Peyer's patch (tissue), 4 donors: ENCODE measurements at regions not wholly inside any gene's neighbourhood (a gene's known extent, or its start where the extent isn't known, plus 50 kb on each side); places are given as distances from the start of the nearest gene placed in this dataset.

Source experiments
- DNase-seq, 3 donors: peaks; one replicate each; pipeline ENCODE4 v3.0.0-alpha.2; 2017 to 2019
- H3K27ac ChIP-seq, 4 donors: fragments of 200-600 bp; sonication (generic); one replicate each; pipeline ENCODE4 v1.5.1; 2016 to 2019
- H3K27me3 ChIP-seq, 2 donors: fragments of 200-600 bp; sonication (generic); one replicate each; pipeline ENCODE4 v1.5.1; 2019
- H3K36me3 ChIP-seq, 3 donors: fragments of 200-600 bp; sonication (generic); one replicate each; pipeline ENCODE4 v1.5.1; 2016 to 2019
- H3K4me1 ChIP-seq, 4 donors: fragments of 200-600 bp; sonication (generic); one replicate each; pipeline ENCODE4 v1.5.1; 2016 to 2019
- H3K4me3 ChIP-seq, 4 donors: fragments of 200-600 bp; sonication (generic); 1 replicate in 3 of 4; 2 replicates in 1 of 4; pipeline ENCODE4 v1.5.1; 2016 to 2019; ENCODE audit warnings: mild to moderate bottlenecking in 1 of 4
- H3K9me3 ChIP-seq, 4 donors: fragments of 200-600 bp; sonication (generic); one replicate each; pipeline ENCODE4 v1.5.1; 2016 to 2019; ENCODE audit warnings: mild to moderate bottlenecking in 1 of 4
- POLR2A ChIP-seq, 2 donors: fragments of 450-650 bp; IDR thresholded peaks; one replicate each; pipeline ENCODE4 v1.5.1; 2017; ENCODE audit warnings: antibody characterized with exemption in 2 of 2, mild to moderate bottlenecking in 2 of 2, moderate library complexity in 2 of 2
- TF ChIP-seq, protein P1 (sequence below), 6 experiments: fragments of 450-650 bp in 4 of 6; fragments of 200-600 bp in 2 of 6; sonication (generic) in 1 of 6; IDR thresholded peaks; one replicate each; pipeline ENCODE4 v1.5.1; 2017 to 2019; ENCODE audit warnings: antibody characterized with exemption in 6 of 6, mild to moderate bottlenecking in 3 of 6, moderate library complexity in 1 of 6

DNA sequence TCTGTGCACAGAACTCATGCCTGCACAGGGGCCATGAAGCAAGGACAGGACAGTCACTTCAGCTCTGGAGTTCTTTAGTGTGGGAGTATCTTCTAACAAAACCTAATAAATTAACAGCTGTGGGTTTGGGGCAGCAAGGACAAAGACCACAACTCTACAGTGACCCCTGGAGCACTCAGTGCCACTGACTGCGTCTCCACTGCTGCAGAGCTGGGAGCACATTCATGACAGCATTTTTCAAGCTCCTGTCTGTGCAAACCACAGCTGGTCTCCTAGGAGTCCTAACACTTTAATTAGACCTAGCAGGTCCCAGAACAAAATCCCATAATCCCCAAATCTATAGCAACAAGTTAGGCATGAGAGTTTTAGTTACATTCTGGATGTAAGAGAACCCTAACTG is 76.5 kb downstream of the RTL9 start:
- no peaks in the 10 kb centered on the region for H3K9me3 ChIP-seq
- H3K4me3 ChIP-seq: no peak overlapping the region
- TF ChIP-seq, protein P1, sequence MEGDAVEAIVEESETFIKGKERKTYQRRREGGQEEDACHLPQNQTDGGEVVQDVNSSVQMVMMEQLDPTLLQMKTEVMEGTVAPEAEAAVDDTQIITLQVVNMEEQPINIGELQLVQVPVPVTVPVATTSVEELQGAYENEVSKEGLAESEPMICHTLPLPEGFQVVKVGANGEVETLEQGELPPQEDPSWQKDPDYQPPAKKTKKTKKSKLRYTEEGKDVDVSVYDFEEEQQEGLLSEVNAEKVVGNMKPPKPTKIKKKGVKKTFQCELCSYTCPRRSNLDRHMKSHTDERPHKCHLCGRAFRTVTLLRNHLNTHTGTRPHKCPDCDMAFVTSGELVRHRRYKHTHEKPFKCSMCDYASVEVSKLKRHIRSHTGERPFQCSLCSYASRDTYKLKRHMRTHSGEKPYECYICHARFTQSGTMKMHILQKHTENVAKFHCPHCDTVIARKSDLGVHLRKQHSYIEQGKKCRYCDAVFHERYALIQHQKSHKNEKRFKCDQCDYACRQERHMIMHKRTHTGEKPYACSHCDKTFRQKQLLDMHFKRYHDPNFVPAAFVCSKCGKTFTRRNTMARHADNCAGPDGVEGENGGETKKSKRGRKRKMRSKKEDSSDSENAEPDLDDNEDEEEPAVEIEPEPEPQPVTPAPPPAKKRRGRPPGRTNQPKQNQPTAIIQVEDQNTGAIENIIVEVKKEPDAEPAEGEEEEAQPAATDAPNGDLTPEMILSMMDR (IDR thresholded peaks at IDR 0.05): no peak
- TF ChIP-seq POLR2A (IDR thresholded peaks at IDR 0.05): no peak
- H3K27ac ChIP-seq: no peak overlapping the region
- DNase-seq: no peak
- H3K36me3 ChIP-seq: no peaks in the 10 kb centered on the region
- no peaks in the 10 kb centered on the region for H3K27me3 ChIP-seq
- H3K4me1 ChIP-seq: no peaks in the 10 kb centered on the region

DNA sequence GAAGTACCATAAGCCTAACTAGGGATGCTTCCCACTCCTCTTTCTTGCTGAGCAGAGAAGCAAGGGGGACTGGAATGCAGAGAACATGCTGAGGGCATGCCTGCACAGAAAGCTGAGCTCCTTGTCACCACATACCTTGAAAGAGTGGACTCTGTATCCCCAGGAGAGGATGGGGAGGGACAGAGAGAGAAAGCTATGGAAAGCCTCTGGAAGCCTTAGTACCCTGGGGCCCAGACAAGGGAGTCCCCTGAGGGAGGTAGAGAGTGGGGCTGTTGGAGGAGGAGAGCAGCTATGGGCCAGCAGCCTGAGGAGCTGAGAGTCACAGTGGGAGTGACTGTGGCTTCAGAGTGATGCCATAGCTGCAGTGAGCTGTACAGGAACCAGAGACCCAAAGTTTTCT is 77.9 kb downstream of the RTL9 start:
- Histone ChIP-seq H3K4me3 (no peak overlapping the region), H3K27ac (no peak overlapping the region), H3K4me1 (no peaks in the 10 kb centered on the region), H3K27me3 (no peaks in the 10 kb centered on the region), H3K36me3 (no peaks in the 10 kb centered on the region), H3K9me3 (no peaks in the 10 kb centered on the region)
- no peak for DNase-seq
- no peak for TF ChIP-seq POLR2A (IDR thresholded peaks at IDR 0.05)
- TF ChIP-seq, protein P1 (IDR thresholded peaks at IDR 0.05): no peak

- H3K4me3 ChIP-seq: no peak overlapping the region
- no peaks in the 10 kb centered on the region for H3K27me3 ChIP-seq
Measured at GRCh38 chrX:110437686-110438085, 79.0 kb downstream of the RTL9 start.

DNA sequence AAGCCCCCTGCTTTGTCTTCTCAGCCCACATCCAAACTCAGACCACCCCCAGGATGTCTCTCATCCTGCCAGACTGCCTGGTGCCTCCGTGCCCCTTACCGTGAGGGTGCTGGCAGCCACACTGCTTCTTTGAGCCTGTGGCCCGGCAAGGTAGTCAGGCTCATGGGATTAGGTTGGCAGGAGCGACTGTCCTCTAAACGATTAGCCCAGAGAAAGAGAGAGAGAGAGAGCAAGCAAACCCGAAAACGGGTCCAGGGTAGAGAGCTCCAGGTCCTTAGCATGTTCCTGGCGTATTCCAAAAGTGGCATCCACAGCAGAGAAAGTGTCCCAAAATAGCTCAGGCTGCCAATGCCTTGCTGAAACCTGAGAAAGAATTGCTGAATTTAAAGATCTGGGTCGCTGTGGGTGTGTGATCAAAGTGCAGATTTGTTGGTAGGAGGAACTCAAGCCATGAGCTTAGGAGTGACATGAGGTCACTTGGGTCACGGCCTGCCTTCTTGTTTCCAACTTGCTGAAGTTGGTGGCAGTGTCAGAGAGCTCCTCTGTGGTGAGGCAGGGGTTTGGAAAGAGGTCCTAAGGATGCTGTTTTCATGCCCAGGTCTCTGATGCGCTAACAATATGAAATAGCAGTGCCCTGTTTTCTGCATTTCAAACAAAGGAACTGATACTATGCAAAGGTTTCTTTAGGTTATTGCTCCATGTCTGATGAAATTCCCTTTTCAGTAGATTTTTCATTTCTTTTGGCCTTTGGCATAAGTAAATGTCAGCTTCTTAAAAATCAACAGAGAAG is 81.6 kb downstream of the RTL9 start:
- DNase-seq: no peak
- no peaks in the 10 kb centered on the region for H3K27me3 ChIP-seq
- no peak overlapping the region for H3K27ac ChIP-seq
- TF ChIP-seq POLR2A (IDR thresholded peaks at IDR 0.05): no peak
- TF ChIP-seq, protein P1 (IDR thresholded peaks at IDR 0.05): no peak
- no peaks in the 10 kb centered on the region for H3K36me3 ChIP-seq
- no peaks in the 10 kb centered on the region for H3K4me1 ChIP-seq
- no peak overlapping the region for H3K4me3 ChIP-seq
- H3K9me3 ChIP-seq: no peaks in the 10 kb centered on the region

More at GRCh38 chrX:110437686-110438085, 79.0 kb downstream of the RTL9 start:
- Histone ChIP-seq H3K36me3 (no peaks in the 10 kb centered on the region), H3K4me1 (no peaks in the 10 kb centered on the region), H3K27ac (no peak overlapping the region), H3K9me3 (no peaks in the 10 kb centered on the region)
- TF ChIP-seq POLR2A (IDR thresholded peaks at IDR 0.05): no peak
- TF ChIP-seq, protein P1 (IDR thresholded peaks at IDR 0.05): no peak
- no peak for DNase-seq

DNA sequence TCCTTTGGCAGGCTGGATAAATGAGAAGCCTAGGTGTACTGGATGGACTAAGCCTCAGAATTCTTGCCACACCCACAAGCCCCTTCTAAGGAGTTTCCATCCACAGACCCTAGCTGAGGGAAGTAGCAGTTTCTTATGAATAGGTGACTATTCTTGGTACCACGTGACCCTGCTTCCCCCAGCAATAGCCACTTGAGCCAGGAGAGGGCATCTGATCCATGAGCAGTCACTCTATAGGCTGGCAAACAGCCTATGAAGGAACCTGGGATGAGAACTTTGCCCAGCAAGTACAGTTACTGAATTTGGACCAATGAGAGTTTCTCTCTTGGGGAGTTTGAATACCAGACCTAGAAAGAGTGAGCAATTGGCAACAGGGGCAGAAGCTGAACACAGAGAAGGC is 84.0 kb downstream of the RTL9 start:
- DNase-seq: no peak
- TF ChIP-seq, protein P1 (IDR thresholded peaks at IDR 0.05): no peak
- no peak for TF ChIP-seq POLR2A (IDR thresholded peaks at IDR 0.05)

More for the DNA sequence above, 84.0 kb downstream of the RTL9 start:
- Histone ChIP-seq H3K27ac (no peak overlapping the region), H3K36me3 (no peaks in the 10 kb centered on the region), H3K9me3 (no peaks in the 10 kb centered on the region), H3K4me3 (no peak overlapping the region), H3K27me3 (no peaks in the 10 kb centered on the region), H3K4me1 (no peaks in the 10 kb centered on the region)
